ENCODE measurements at regions not wholly inside any gene's neighbourhood (a gene's known extent, or its start where the extent isn't known, plus 50 kb on each side); places are given as distances from the start of the nearest gene placed in this dataset.

DNA sequence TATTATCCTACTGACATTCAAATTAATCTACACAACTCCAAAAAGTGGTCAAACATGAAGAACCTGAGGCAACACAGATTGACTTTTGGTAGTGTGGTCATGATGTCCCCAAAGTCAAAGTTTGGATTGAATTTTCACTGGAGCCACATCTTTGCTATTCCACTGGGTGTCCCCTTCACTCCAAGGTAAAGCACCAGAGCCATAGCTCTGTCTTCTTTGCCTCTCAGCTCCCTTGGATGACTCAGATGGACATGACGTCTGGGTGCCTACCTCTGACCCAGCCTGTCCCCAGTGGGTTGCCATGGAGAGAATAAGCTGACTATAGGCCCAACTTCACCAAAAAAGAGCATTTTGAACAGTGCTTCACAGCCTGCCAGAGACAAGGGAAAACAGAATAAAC, 57.4 kb upstream of the ARHGAP42 start:
- H3K4me3 ChIP-seq (ENCODE audit: low read depth, low read length) = no peak overlapping the region
- TF ChIP-seq CTCF (IDR thresholded peaks at IDR 0.05; ENCODE audit: low read depth, low read length) = peak; percentile 17; the same call in 1 of the 2 replicates
- peak; percentile 38 for DNase-seq
- no peaks in the 10 kb centered on the region for H3K9me3 ChIP-seq (ENCODE audit: severe bottlenecking)
- no peaks in the 10 kb centered on the region for H3K27me3 ChIP-seq (ENCODE audit: insufficient read depth, low read depth, severe bottlenecking)
- H3K27ac ChIP-seq = no peak overlapping the region
- H3K36me3 ChIP-seq = no peaks in the 10 kb centered on the region

- no peak for DNase-seq
- H3K4me3 ChIP-seq (ENCODE audit: low read depth, low read length) = no peak overlapping the region
Measured at GRCh38 chr11:100630898-100631297, 56.2 kb upstream of the ARHGAP42 start.

DNA sequence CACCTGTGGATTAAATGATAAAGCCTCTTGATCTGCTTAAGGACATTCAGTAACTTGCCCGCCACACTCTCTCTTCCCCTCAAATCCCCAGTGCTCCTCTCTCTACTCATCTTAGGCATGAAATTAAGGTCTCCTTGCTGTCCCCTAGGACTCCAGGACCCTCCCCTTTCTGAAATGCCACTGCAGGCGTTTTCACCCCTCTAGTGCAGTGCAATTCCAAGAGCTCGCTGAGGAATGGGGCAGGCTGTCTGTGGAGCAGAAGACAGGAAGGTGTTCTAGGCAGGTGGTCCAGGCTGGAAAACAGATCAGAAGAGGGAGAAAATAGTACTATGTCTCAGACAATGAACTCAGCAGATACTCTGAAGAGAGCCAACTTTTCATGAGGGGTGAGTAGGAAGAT, 55.8 kb upstream of the ARHGAP42 start:
- peak; percentile 54 for DNase-seq
- H3K36me3 ChIP-seq = no peaks in the 10 kb centered on the region
- H3K4me3 ChIP-seq (ENCODE audit: low read depth, low read length) = no peak overlapping the region
- no peaks in the 10 kb centered on the region for H3K27me3 ChIP-seq (ENCODE audit: insufficient read depth, low read depth, severe bottlenecking)
- no peak for TF ChIP-seq CTCF (IDR thresholded peaks at IDR 0.05; ENCODE audit: low read depth, low read length)
- no peaks in the 10 kb centered on the region for H3K9me3 ChIP-seq (ENCODE audit: severe bottlenecking)
- H3K27ac ChIP-seq = no peak overlapping the region; the same call in 1 of the 2 replicates

More at GRCh38 chr11:100630898-100631297, 56.2 kb upstream of the ARHGAP42 start:
- TF ChIP-seq CTCF (IDR thresholded peaks at IDR 0.05; ENCODE audit: low read depth, low read length) = no peak
- Histone ChIP-seq H3K27me3 (ENCODE audit: insufficient read depth, low read depth, severe bottlenecking) (no peaks in the 10 kb centered on the region), H3K36me3 (no peaks in the 10 kb centered on the region), H3K27ac (no peak overlapping the region), H3K9me3 (ENCODE audit: severe bottlenecking) (no peaks in the 10 kb centered on the region)

DNA sequence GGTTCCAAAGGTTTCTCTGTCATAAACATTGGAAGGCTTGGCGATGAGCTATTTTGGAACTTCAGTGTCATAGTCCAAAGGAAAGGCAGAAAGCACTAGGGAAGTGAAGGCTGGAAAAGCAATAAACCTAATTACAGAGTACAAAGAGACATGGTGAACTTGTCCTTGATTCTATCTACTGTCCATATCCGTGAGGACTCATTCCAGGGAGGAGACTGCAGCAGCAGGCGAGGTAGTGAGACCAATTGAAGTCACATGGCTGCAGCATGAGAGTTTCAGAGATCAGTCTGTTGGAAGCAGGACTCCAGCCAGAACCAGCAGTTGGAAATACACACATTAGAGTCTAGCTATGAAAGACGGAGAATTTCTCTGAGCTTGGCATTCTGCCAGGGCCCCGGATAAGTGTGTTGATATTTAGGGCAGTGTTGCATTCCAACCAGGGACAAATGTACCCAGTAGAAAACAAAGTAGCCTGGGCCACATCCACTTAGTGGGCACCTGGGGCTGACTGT, 54.1 kb upstream of the ARHGAP42 start:
- no peak for DNase-seq
- H3K27me3 ChIP-seq (ENCODE audit: insufficient read depth, low read depth, severe bottlenecking) = no peaks in the 10 kb centered on the region
- H3K4me3 ChIP-seq (ENCODE audit: low read depth, low read length) = no peak overlapping the region
- no peak overlapping the region for H3K27ac ChIP-seq
- no peaks in the 10 kb centered on the region for H3K36me3 ChIP-seq
- H3K9me3 ChIP-seq (ENCODE audit: severe bottlenecking) = peaks cover 2% of the 10 kb centered on the region
- no peak for TF ChIP-seq CTCF (IDR thresholded peaks at IDR 0.05; ENCODE audit: low read depth, low read length)

DNA sequence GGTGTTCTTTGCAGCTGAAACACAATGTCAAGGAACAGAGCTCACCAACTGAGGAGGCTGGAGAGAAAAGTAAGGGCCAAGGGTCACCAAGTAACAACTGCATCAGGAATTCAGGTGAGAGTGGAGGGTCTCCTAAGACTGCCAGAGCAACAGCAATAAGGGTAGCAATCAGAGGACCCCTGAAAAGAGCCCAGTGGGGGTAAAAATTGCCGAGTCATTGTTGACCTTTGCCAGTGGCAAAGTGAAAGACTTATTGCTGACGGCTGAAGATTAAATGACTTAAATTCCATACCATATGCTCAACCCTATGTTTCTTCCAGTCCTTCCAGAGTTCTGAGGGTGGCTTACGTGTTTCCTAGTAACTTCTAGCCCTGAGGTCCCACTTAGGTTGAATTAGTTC, 51.9 kb upstream of the ARHGAP42 start:
- no peaks in the 10 kb centered on the region for H3K27me3 ChIP-seq (ENCODE audit: insufficient read depth, low read depth, severe bottlenecking)
- TF ChIP-seq CTCF (IDR thresholded peaks at IDR 0.05; ENCODE audit: low read depth, low read length) = no peak
- no peaks in the 10 kb centered on the region for H3K36me3 ChIP-seq
- H3K9me3 ChIP-seq (ENCODE audit: severe bottlenecking) = peaks cover 2% of the 10 kb centered on the region
- peak; percentile 21 for DNase-seq
- peak overlapping the region; percentile 53 for H3K27ac ChIP-seq
- no peak overlapping the region for H3K4me3 ChIP-seq (ENCODE audit: low read depth, low read length)

DNA sequence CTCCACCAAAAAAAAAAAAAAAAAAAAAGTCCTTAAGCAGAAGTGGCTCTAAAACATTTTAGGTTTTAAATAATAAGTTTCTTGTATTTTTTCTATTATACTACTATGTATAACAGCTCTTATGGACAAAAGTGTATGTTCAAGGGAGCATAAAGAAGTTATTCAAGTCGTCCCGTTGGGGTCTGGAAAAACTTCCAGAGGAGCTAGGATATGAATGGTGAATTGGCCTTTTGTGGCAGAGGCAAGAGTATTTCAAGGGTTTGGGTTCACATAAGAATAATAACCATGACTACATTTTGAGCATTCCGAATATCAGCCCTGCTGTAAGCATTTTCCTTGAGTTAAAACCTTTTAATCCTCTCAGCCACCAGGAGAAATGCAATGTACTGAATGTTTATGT, 50.6 kb upstream of the ARHGAP42 start:
- no peak for DNase-seq
- TF ChIP-seq CTCF (IDR thresholded peaks at IDR 0.05; ENCODE audit: low read depth, low read length) = no peak
- peaks cover 2% of the 10 kb centered on the region for H3K9me3 ChIP-seq (ENCODE audit: severe bottlenecking)
- H3K27ac ChIP-seq = peak overlapping the region; percentile 39
- no peak overlapping the region for H3K4me3 ChIP-seq (ENCODE audit: low read depth, low read length)
- no peaks in the 10 kb centered on the region for H3K36me3 ChIP-seq
- no peaks in the 10 kb centered on the region for H3K27me3 ChIP-seq (ENCODE audit: insufficient read depth, low read depth, severe bottlenecking)

All from WERI-Rb-1 (cell line).